CD14-positive monocyte (primary cell): ENCODE measurements at regions not wholly inside any gene's neighbourhood (a gene's known extent, or its start where the extent isn't known, plus 50 kb on each side); places are given as distances from the start of the nearest gene placed in this dataset.

Experiments
- DNase-seq, 3 donors: peaks; one replicate each; pipeline ENCODE4 v3.0.0-alpha.2; 2011 to 2022
- H2AFZ ChIP-seq: 2 replicates; pipeline ENCODE4 v1.6.0; 2012; ENCODE audit warnings: mild to moderate bottlenecking, low read depth, low read length, inconsistent platforms; ENCODE audit not compliant: insufficient read depth, poor library complexity, severe bottlenecking
- H3K27ac ChIP-seq, 2 donors: 1 replicate in 1 of 2; 2 replicates in 1 of 2; pipeline ENCODE4 v1.5.1; 2012 to 2013; ENCODE audit warnings: low read length in 2 of 2, control low read depth in 1 of 2, inconsistent platforms in 1 of 2, low read depth in 1 of 2, mild to moderate bottlenecking in 1 of 2
- H3K27me3 ChIP-seq, 2 donors: one replicate each; pipeline versions ENCODE4 v1.6.0 to v1.6.1; 2011 to 2013; ENCODE audit warnings: low read length in 2 of 2; ENCODE audit not compliant: control insufficient read depth in 2 of 2, insufficient read depth in 2 of 2
- H3K36me3 ChIP-seq, 2 donors: replicated peaks in 1 of 2; 1 replicate in 1 of 2; 2 replicates in 1 of 2; pipeline versions ENCODE4 v1.5.1 to v1.6.1; 2012 to 2013; ENCODE audit warnings: low read length in 2 of 2, control low read depth in 1 of 2, inconsistent platforms in 1 of 2, mild to moderate bottlenecking in 1 of 2; ENCODE audit not compliant: insufficient read depth in 2 of 2, control insufficient read depth in 1 of 2
- H3K4me1 ChIP-seq, 2 donors: 1 replicate in 1 of 2; 2 replicates in 1 of 2; pipeline versions ENCODE4 v1.5.1 to v1.6.1; 2012 to 2013; ENCODE audit warnings: low read length in 2 of 2, control low read depth in 1 of 2, inconsistent platforms in 1 of 2, mild to moderate bottlenecking in 1 of 2, moderate library complexity in 1 of 2; ENCODE audit not compliant: insufficient read depth in 2 of 2, control insufficient read depth in 1 of 2
- H3K4me2 ChIP-seq: replicated peaks from 2 replicates; pipeline ENCODE3; 2012; ENCODE audit warnings: low read length, moderate library complexity, mild to moderate bottlenecking; ENCODE audit not compliant: poor library complexity, severe bottlenecking; ENCODE audit errors: extremely low read depth
- H3K4me3 ChIP-seq, 3 experiments: fragments of 200-600 bp in 1 of 3; sonication (generic) in 1 of 3; replicated peaks in 1 of 3; 1 replicate in 2 of 3; 2 replicates in 1 of 3; pipeline ENCODE4 v1.5.1; 2011 to 2013; ENCODE audit warnings: low read length in 3 of 3, mild to moderate bottlenecking in 3 of 3, control low read depth in 2 of 3, low read depth in 2 of 3, inconsistent platforms in 1 of 3, moderate library complexity in 1 of 3
- H3K79me2 ChIP-seq: 2 replicates; pipeline ENCODE4 v1.6.0; 2012; ENCODE audit warnings: mild to moderate bottlenecking, control low read depth, inconsistent platforms, low read length, moderate library complexity; ENCODE audit not compliant: insufficient read depth
- H3K9ac ChIP-seq: 2 replicates; pipeline ENCODE4 v1.6.0; 2017; ENCODE audit warnings: low read length, mild to moderate bottlenecking; ENCODE audit not compliant: insufficient read depth, poor library complexity, severe bottlenecking
- H3K9me3 ChIP-seq, 2 donors: replicated peaks in 1 of 2; 1 replicate in 1 of 2; 2 replicates in 1 of 2; pipeline versions ENCODE4 v1.5.1 to v1.6.1; 2012 to 2013; ENCODE audit warnings: low read length in 2 of 2, control low read depth in 1 of 2; ENCODE audit not compliant: control insufficient read depth in 1 of 2, insufficient read depth in 1 of 2
- H4K20me1 ChIP-seq: 2 replicates; pipeline ENCODE4 v1.6.0; 2012; ENCODE audit warnings: mild to moderate bottlenecking, low read length, control low read depth, moderate library complexity; ENCODE audit not compliant: insufficient read depth
- H3K27ac Mint-ChIP-seq, 7 donors: one replicate each; pipeline ENCODE4 v1.8.0; 2020; ENCODE audit warnings: mild to moderate bottlenecking in 7 of 7, mixed read lengths in 7 of 7, moderate library complexity in 6 of 7, inconsistent platforms in 2 of 7
- H3K27me3 Mint-ChIP-seq, 3 donors: one replicate each; pipeline ENCODE4 v1.8.0; 2021 to 2022; ENCODE audit warnings: low read depth in 3 of 3, mild to moderate bottlenecking in 3 of 3, mixed read lengths in 3 of 3, moderate library complexity in 3 of 3, inconsistent platforms in 1 of 3
- H3K36me3 Mint-ChIP-seq, 2 donors: one replicate each; pipeline ENCODE4 v1.8.0; 2020; ENCODE audit warnings: mixed read lengths in 2 of 2, inconsistent platforms in 1 of 2, mild to moderate bottlenecking in 1 of 2
- H3K4me1 Mint-ChIP-seq: one replicate; pipeline ENCODE4 v1.8.0; 2020; ENCODE audit warnings: mild to moderate bottlenecking, mixed read lengths
- H3K4me3 Mint-ChIP-seq, 2 donors: one replicate each; pipeline ENCODE4 v1.8.0; 2020; ENCODE audit warnings: mild to moderate bottlenecking in 2 of 2, mixed read lengths in 2 of 2, moderate library complexity in 1 of 2
- H3K9me3 Mint-ChIP-seq, 7 donors: one replicate each; pipeline ENCODE4 v1.8.0; 2020 to 2022; ENCODE audit warnings: mixed read lengths in 7 of 7, mild to moderate bottlenecking in 6 of 7, moderate library complexity in 6 of 7, inconsistent platforms in 2 of 7
- CTCF ChIP-seq: fragments of 200-600 bp; IDR thresholded peaks from one replicate; pipeline ENCODE4 v1.8.0; 2022; ENCODE audit warnings: antibody characterized with exemption, mild to moderate bottlenecking
- whole genome bisulfite sequencing: methylation state at CpG from one replicate; pipeline ENCODE4 v1.1.5; 2013; ENCODE audit warnings: missing lambda C conversion rate; ENCODE audit not compliant: insufficient coverage; 5-methylcytosine and 5-hydroxymethylcytosine counted together
- intact Hi-C, 2 donors: fragments of 100-400 bp; cut with micrococcal nuclease; formaldehyde crosslinking; loops; one replicate each; pipeline versions ENCODE4 v1.15.0 to v1.15.1; 2023

DNA sequence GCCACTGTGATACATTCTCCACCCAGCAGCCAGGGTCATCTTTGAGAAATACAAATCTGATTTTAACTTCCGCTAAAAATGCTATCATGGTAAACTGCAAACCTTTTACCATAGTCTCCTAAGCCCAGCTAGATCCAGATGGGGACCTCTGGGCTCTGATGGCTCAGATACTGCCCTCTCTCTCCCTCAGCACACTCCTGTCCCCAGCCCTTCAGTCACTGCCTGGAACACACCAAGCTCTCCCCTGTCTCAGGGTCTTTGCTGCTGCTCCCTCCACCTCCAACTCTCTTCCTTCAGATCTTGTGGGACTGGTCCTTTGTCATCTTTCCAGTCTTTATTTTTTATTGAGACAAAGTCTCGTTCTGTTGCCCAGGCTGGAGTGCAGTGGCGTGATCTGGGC is 65.1 kb downstream of the SPRY4 start:
- intact Hi-C loops = no loop called here
- Mint-ChIP-seq H3K4me1 (no peaks in the 10 kb centered on the region), H3K4me3 (no peak overlapping the region), H3K27ac (no peak overlapping the region), H3K27me3 (peaks cover 5 to 23% (median 5%) of the 10 kb centered on the region in 3 donors), H3K9me3 (peaks cover 0 to 10% (median 4%) of the 10 kb centered on the region in 7 donors), H3K36me3 (no peaks in the 10 kb centered on the region)
- TF ChIP-seq CTCF = no peak
- DNase-seq = no peak
- Histone ChIP-seq H3K4me2 (no peak overlapping the region), H3K36me3 (no peaks in the 10 kb centered on the region), H3K79me2 (no peaks in the 10 kb centered on the region), H3K27me3 (peaks cover 0 to 2% of the 10 kb centered on the region in 2 donors), H3K27ac (no peak overlapping the region), H3K4me3 (no peak overlapping the region), H3K9ac (no peak overlapping the region), H4K20me1 (no peaks in the 10 kb centered on the region), H3K4me1 (no peaks in the 10 kb centered on the region), H2AFZ (no peak overlapping the region), H3K9me3 (peaks cover 0 to 4% of the 10 kb centered on the region in 2 donors)
- WGBS = 86% methylated on average over 3 of the region's 3 CpGs

DNA sequence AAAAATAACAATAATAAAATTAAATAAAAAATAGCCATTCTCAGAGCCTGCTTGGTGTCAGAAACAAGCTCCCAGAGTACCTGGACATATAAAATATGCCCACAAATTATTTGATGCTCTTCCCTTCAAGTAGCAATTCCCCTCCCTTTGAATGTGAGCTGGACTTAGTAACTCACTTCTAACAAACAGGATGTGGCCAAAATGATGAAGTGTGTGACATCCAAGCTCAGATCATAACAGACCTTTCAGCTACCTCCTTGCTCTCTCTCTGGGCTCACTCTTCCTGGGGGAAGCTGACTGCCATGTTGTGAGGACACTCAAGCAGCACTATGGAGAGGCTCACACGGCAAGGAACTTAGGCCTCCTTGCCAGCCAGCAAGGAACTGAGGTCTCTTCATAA is 69.0 kb downstream of the SPRY4 start:
- H2AFZ ChIP-seq = no peak overlapping the region
- Mint-ChIP-seq H3K27ac (no peak overlapping the region), H3K36me3 (no peaks in the 10 kb centered on the region), H3K4me3 (no peak overlapping the region), H3K4me1 (no peaks in the 10 kb centered on the region), H3K27me3 (peaks cover 1 to 21% (median 12%) of the 10 kb centered on the region in 3 donors), H3K9me3 (peaks cover 0 to 12% (median 5%) of the 10 kb centered on the region in 7 donors)
- no peaks in the 10 kb centered on the region for H4K20me1 ChIP-seq
- 100% methylated on average over 1 of the region's 1 CpG for WGBS
- H3K4me1 ChIP-seq = no peaks in the 10 kb centered on the region
- no peak for TF ChIP-seq CTCF
- peaks cover 0 to 2% of the 10 kb centered on the region in 2 donors for H3K27me3 ChIP-seq
- H3K79me2 ChIP-seq = no peaks in the 10 kb centered on the region
- no peak for DNase-seq
- H3K27ac ChIP-seq = no peak overlapping the region
- intact Hi-C loops = no loop called here
- no peaks in the 10 kb centered on the region for H3K36me3 ChIP-seq
- H3K4me3 ChIP-seq = no peak overlapping the region
- peaks cover 0 to 4% of the 10 kb centered on the region in 2 donors for H3K9me3 ChIP-seq
- H3K9ac ChIP-seq = no peak overlapping the region
- no peak overlapping the region for H3K4me2 ChIP-seq
